DMS 273 (cell line): ENCODE measurements at regions not wholly inside any gene's neighbourhood (a gene's known extent, or its start where the extent isn't known, plus 50 kb on each side); places are given as distances from the start of the nearest gene placed in this dataset.

Source experiments
- DNase-seq: peaks from one replicate; lab custom pipeline; 2025; ENCODE audit not compliant: unreplicated experiment; lab: John Stamatoyannopoulos, UW

- no peak for DNase-seq
Measured at GRCh38 chr2:121960251-121960650, 204.8 kb downstream of the TSN start.

- DNase-seq = no peak
Measured at GRCh38 chr2:121961761-121962160, 206.3 kb downstream of the TSN start.

DNA sequence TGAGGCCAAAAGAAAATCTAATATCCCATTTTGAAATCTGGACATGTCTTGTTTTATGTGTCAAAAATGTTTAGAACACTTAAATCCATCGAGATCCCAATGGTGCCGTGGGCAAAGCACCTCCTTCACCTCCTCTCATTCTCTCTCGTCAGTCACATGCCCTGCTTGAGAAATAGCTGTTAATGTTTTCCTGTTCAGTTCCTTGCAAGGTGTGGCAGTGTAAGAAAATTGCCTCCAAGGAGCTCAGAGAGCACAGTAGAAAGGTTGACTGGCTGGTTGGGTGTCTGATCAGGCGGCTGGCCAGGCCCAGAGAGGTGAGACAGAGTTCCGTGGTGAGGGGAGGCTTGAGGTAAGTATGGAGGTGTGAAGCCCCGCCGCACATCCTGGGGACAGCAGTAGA is 210.2 kb downstream of the TSN start:
- DNase-seq = no peak

DNA sequence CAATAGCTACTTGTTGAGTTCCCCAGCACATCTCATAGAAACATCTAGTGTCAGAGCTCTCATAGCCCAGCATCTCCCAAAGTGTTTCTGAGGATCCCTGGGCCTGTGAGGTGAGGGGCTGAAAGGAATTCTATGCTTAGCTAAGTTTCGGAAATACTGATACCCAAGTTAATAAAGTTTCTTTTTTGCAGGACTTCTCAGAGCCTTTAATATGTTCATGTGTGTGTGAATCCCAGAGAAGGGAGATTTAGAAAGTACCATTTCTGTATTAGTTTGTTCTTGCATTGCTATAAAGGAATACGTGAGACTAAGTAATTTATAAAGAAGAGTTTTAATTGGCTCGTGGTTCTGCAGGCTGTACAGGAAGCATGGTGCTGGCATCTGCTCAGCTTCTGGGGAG is 211.2 kb downstream of the TSN start:
- DNase-seq = no peak

DNA sequence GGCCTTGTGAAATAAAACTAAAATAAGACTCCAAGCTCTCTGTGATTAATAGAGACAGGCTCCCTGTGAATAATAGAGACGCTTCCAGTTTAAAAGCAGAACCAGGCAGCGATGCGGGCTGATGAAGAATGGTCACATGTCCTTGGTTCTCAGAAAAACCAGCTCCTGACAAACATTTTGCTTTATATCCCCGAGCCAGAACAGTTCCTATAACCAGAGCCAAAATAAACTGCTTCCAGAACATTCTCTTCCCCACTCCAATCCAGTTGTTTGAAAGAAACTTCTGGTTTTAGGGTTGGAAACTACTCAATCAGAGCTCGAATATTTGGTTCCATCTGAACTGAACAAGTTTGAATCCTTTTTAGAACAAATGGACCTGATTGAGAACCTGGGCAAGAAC is 213.7 kb downstream of the TSN start:
- no peak for DNase-seq

DNA sequence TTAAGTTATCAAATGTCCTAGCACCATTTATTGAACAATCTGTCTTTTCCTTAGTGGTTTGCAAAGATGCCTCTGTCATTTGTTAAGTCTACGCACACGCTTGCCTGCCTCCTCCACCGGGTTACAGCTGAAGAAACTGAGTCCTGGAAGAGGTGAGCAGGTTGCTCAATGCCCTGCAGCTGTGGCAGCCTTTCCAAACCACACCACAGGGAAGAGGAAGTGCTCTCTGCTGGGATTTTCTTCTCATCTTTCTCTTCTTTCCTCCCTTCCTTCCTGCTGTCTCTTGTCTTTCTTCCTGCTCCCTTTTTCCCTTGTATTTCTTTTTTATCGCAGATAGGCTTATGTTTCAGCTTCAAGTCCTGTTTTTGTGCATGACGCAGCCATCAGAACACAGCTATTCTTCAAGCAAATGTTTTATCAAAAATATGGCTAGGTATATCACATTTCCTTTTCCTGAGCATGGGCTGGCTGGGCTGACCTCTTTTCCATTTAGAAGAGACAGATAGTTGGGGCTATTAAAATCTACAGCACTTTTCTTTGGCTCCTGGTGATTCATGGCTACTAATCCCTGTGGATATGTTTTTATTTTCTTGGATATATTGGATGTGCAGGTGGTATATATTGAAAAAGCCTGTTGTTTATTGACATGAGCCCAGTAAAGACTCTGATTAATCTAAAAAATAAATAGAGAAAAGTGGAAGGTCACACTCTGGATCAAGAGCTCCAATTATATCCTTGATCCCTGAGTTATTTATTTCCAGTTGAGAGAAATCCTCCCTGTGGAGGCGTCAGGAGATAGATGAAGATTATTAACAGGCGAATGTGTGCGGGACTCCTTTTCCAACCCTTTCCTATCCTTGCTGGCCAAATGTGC is 214.6 kb downstream of the TSN start:
- no peak for DNase-seq

- DNase-seq = no peak
Measured at GRCh38 chr2:121972203-121972602, 216.8 kb downstream of the TSN start.

DNA sequence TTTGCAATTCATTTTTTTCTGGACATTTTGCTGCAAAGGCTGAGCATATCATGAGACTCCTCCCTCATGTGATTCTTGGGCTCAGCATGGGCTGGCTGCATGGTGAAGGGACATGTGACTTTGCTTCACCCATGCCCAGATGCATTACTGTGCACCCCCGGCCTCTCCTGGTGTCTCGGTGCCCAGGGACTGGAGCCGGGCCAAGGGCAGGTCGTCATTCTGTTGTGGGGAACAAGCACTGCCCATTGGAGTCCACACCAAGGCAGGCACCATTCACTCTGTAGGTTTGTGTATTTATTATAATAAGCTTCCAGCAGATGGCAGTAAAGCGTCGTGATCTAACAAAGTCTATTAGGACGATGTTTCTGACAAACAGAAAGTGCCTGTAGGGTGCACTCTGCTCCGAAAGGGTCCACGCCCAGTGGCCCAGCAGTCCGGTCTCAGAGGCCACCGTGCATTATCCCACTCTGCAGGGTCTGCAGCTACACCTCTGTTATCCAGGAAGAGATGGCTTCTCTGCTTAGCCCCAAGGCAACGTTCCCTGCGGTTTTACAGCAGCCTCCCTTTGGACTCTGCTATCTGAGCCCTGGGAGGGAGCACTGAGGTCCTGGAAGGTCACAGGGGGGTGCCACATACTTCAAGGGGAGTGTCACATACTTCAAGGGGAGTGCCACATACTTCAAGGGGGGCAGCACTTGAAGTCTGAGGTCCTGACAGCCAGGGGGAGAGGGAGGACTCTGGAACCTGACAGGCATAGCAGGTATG is 219.6 kb downstream of the TSN start:
- peak; percentile 93 for DNase-seq

DNA sequence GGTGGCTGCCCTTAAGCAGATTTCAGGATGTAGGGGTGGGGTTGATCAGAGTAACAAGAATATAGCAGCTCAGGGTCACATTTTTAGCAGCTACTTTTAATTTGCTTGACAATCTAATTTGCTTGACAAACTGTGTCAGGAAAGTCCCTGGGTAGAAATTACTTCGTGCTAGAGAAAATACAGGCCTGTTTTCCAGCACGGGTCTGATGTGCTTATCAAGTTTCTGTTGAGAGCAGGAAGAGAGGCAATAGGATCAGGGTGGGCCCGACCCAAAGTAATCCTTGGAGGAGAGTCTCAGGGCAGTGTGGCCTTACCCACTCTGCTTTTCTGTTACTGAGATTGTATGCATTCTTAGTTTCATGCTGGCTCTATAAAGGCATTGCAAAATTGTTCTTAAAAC is 221.5 kb downstream of the TSN start:
- DNase-seq = no peak

DNA sequence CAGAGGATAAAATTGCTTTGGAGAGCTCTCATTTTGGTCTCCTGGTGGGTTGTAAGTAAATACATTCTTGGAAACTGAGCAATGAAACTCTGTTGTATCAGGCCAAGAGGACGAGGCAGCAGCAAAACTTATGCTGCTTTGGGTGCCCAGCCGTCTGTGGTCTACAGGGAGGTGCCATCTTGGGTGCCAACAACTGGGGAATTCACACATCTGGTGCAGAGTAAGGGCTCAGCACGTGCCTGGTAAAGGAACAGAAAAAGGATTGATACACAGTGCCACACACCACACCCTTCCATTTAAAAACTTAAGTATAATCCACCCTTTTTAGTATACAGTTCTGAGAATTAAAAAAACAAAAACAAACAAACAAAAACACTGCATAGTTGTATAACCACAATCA is 221.9 kb downstream of the TSN start:
- no peak for DNase-seq

- DNase-seq = no peak
Measured at GRCh38 chr2:121992700-121993099, 237.2 kb downstream of the TSN start.

DNA sequence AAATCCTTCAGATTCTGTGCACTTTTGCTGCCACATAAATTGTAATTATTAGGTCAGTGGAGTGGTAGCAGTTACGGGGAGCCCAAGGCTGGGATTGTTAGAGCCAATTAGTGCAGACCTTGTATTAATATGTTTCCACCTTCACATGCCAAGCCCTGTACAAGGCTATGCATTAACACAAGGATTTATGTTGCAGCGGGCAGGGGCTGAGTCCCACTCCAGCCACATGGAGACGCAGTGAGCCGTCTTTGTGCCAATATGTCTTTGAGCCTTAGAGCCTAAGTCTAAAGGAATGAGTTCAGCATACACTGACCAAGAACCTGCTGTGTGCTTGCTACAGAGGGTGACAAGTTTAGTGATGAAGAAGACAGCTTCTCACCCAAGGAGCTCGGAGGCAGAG is 238.2 kb downstream of the TSN start:
- no peak for DNase-seq

DNA sequence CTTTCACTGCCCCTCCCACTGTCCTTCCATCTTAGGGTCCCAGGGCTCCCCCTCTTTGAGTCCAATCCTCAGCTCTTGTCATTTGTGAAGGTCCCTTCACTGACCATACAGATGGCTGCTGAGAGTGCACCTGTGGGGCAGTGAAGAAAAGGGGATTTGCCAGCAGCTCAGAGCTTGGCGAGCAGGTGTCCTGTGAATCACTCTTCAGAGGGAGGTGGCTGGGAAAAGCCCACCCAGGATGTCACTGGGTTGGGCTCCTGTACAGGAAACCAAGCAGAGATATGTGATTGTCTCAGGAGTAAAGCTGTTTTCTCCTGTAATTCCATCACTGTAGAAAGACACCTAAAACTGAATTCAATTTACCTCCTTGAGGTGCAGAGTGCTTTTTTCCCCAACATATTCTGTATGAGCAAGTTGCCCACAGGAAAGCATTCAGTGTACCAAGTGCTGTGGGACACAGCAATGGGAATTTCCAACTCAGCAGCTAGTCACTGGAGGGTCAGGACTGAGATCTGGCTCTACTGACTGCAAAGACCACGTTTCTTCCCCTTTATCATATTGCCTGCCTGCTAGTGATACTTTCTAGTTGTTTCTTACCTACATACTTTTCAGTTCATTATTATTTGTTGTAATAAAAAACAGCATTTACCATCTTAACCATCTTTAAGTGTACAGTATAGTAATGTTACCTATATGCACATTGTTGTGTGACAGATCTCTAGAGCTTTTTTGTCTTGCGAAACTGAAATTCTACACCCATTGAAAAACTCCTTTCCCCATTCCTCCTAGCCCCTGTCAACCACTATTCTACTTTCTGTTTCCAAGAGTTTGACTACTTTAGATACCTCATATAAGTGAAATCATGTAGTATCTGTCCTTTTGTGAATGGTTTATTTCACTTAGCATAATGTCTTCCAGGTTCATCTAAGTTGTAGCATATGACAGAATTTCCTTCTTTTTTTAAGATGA is 239.1 kb downstream of the TSN start:
- DNase-seq = no peak

GRCh38 chr2:121998751-121999150 is 243.3 kb downstream of the TSN start:
- DNase-seq = no peak

- DNase-seq = peak; percentile 77
Measured at GRCh38 chr2:121999264-121999663, 243.8 kb downstream of the TSN start.

- DNase-seq = no peak
Measured at GRCh38 chr2:122000556-122001340, 245.3 kb downstream of the TSN start.

DNA sequence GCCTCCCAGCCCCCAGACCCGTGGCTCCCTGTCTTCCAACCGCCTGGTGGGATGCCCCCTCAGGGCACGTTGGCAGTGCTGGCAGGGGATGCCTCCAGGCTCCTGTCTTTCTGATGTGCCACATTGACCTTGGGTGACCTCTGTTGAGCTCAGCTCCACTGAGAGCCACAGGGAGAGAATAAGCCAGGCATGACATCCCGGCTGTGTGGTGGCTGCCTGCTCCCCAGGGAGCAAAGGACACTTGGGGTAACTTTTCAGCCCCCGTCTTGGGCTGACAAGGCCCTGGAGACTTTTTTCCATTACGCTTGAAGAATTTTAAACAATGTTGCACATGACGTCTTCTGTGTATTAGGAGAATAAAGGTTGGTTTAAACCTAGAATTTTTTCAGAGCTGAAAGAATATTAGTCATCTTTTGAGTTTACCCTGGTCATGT is 246.0 kb downstream of the TSN start:
- DNase-seq = no peak

DNA sequence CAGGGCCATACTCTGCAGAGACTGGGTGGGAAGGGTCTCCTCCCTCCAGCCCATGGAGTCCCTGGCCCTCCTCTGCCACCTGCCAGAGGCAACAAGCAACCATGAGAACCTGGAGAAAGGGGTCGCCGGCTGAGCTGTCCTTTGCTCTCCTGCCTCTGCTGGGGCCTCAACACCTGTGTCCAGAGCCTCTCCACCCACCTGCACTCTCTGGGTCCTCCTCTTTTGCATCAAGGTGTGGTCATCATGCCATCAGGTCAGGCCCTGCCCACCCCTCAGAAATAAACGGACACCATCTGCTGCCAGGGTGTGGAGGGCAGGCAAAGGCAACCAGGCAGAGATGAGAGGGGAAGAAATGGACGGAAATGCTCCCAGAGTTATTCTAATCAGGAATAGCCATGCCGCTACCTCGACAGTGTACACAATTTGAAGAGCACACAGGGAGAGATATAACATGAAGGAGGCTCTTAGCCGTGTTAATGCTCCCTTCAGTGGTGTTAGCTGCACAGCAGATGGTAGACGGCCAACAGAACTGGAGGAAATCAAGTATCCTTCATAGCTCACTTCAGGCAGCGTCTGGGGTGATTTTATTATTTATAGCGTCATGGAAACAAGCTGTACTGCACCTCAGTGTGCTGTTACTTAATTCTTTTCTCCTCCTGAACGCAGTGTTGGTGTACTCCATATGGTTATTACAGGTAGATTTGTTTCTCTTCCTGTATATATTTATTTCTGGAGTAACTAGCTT is 247.9 kb downstream of the TSN start:
- DNase-seq = peak; percentile 61

- no peak for DNase-seq
Measured at GRCh38 chr2:122007126-122007525, 251.7 kb downstream of the TSN start.

DNA sequence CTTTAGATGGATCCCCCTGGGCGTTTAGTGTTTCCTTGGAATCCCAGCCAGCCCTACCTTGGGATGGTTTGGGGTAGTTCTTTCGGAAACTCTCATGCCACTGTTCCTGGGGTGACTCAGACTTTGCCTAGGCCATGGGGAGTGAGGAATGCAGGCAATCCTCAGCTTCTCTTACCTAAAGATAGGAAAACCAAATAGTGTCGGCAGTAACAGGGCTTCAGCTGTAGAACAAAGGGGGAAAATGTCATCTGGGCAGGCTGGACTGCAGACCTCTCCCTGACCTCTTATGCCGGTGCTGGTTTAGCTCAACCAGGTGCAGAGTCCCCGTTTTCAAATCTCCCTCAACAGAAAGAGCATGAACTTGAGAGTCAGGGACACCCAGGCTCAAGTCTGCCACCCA is 252.1 kb downstream of the TSN start:
- DNase-seq = no peak
